Thoracic aorta (tissue), 2 donors: ENCODE measurements at regions not wholly inside any gene's neighbourhood (a gene's known extent, or its start where the extent isn't known, plus 50 kb on each side); places are given as distances from the start of the nearest gene placed in this dataset.

ENCODE experiments used
- ATAC-seq: fragments of 150-250 bp; one replicate; pipeline ENCODE4 v1.8.0; 2017; ENCODE audit warnings: low read depth; ENCODE audit not compliant: insufficient number of reproducible peaks, low FRiP score
- DNase-seq: peaks from one replicate; pipeline ENCODE4 v3.0.0-alpha.2; 2020; ENCODE audit warnings: low spot score
- H3K27ac ChIP-seq, 2 donors: fragments of 200-600 bp; sonication (generic); 1 replicate in 1 of 2; 2 replicates in 1 of 2; pipeline ENCODE4 v1.5.1; 2016; ENCODE audit warnings: mild to moderate bottlenecking in 2 of 2, moderate library complexity in 2 of 2
- H3K27me3 ChIP-seq: fragments of 200-600 bp; sonication (generic); replicated peaks from 2 replicates; pipeline ENCODE4 v1.6.0; 2016; ENCODE audit warnings: mild to moderate bottlenecking; ENCODE audit not compliant: insufficient read depth
- H3K36me3 ChIP-seq: fragments of 200-600 bp; sonication (generic); one replicate; pipeline ENCODE4 v1.5.1; 2016
- H3K4me1 ChIP-seq, 2 donors: fragments of 200-600 bp; sonication (generic); 1 replicate in 1 of 2; 2 replicates in 1 of 2; pipeline versions ENCODE4 v1.5.1 to v1.6.0; 2016; ENCODE audit warnings: low read depth in 2 of 2, mild to moderate bottlenecking in 1 of 2; ENCODE audit not compliant: control insufficient read depth in 1 of 2
- H3K4me3 ChIP-seq: fragments of 200-600 bp; sonication (generic); 2 replicates; pipeline ENCODE4 v1.5.1; 2016; ENCODE audit warnings: mild to moderate bottlenecking
- H3K9me3 ChIP-seq: fragments of 200-600 bp; sonication (generic); 2 replicates; pipeline ENCODE4 v1.5.1; 2016
- TF ChIP-seq, protein P1 (sequence below): fragments of 200-600 bp; sonication (generic); IDR thresholded peaks from one replicate; pipeline ENCODE4 v1.5.1; 2019; ENCODE audit warnings: antibody characterized with exemption

DNA sequence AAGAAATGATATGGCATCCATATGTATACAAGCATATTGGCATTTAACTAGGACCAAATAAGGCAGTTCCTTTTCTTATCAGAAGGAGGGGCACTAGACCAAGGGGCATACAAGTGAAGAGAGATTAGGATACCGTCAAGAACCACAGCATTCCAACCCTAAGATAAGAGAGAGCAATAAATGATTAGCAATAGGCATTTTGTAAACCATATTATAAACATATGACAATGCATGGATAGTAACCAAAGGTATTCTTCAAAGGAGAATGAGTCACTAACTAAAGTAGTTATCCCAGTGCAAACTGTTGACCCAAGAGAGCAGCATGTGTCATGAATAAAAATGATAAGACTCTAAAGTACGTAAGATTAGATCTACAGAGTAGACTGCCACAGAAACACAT is 500.9 kb upstream of the HTR2A start:
- Histone ChIP-seq H3K4me1 (no peaks in the 10 kb centered on the region), H3K27me3 (no peaks in the 10 kb centered on the region), H3K27ac (no peak overlapping the region), H3K36me3 (no peaks in the 10 kb centered on the region), H3K4me3 (no peak overlapping the region), H3K9me3 (no peaks in the 10 kb centered on the region)
- ATAC-seq (no peak), DNase-seq (no peak)
- TF ChIP-seq, protein P1, sequence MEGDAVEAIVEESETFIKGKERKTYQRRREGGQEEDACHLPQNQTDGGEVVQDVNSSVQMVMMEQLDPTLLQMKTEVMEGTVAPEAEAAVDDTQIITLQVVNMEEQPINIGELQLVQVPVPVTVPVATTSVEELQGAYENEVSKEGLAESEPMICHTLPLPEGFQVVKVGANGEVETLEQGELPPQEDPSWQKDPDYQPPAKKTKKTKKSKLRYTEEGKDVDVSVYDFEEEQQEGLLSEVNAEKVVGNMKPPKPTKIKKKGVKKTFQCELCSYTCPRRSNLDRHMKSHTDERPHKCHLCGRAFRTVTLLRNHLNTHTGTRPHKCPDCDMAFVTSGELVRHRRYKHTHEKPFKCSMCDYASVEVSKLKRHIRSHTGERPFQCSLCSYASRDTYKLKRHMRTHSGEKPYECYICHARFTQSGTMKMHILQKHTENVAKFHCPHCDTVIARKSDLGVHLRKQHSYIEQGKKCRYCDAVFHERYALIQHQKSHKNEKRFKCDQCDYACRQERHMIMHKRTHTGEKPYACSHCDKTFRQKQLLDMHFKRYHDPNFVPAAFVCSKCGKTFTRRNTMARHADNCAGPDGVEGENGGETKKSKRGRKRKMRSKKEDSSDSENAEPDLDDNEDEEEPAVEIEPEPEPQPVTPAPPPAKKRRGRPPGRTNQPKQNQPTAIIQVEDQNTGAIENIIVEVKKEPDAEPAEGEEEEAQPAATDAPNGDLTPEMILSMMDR, result no peak

- ATAC-seq, result no peak
Measured at GRCh38 chr13:47396915-47397314, 500.1 kb upstream of the HTR2A start.

DNA sequence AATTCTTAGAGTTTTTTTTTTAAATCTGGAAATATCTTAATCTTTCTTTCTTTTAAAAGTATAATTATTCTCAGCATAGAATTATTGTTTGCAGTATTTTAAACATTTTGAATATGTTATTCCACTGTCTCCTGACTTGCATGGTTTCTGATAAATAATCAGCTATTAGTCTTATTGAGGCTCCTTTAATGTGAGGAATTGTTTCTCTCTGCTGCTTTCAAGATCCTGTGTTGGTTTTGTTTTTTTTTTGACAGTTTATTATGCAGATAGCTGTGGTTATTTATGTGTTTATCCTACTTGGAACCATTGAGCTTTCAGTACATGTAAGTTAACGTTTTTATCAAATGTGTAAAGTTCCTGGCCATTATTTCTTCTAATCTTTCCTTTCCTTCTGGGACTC is 477.9 kb upstream of the HTR2A start:
- no peaks in the 10 kb centered on the region for H3K27me3 ChIP-seq
- TF ChIP-seq, protein P1, result no peak
- ATAC-seq (no peak), DNase-seq (no peak)
- H3K27ac ChIP-seq, result no peak overlapping the region
- H3K4me3 ChIP-seq, result no peak overlapping the region
- H3K9me3 ChIP-seq, result peaks cover 2% of the 10 kb centered on the region
- H3K4me1 ChIP-seq, result no peaks in the 10 kb centered on the region
- no peaks in the 10 kb centered on the region for H3K36me3 ChIP-seq

More at GRCh38 chr13:47396915-47397314, 500.1 kb upstream of the HTR2A start:
- no peak for DNase-seq
- TF ChIP-seq, protein P1, result no peak
- Histone ChIP-seq H3K27me3 (no peaks in the 10 kb centered on the region), H3K27ac (no peak overlapping the region), H3K4me1 (no peaks in the 10 kb centered on the region), H3K9me3 (no peaks in the 10 kb centered on the region), H3K4me3 (no peak overlapping the region), H3K36me3 (no peaks in the 10 kb centered on the region)

GRCh38 chr13:47372751-47373150 is 475.9 kb upstream of the HTR2A start:
- TF ChIP-seq, protein P1, result no peak
- no peaks in the 10 kb centered on the region for H3K27me3 ChIP-seq
- H3K4me1 ChIP-seq, result no peaks in the 10 kb centered on the region
- no peaks in the 10 kb centered on the region for H3K36me3 ChIP-seq
- no peak overlapping the region for H3K4me3 ChIP-seq
- H3K27ac ChIP-seq, result no peak overlapping the region
- no peak for ATAC-seq
- peaks cover 11% of the 10 kb centered on the region for H3K9me3 ChIP-seq
- DNase-seq, result no peak

DNA sequence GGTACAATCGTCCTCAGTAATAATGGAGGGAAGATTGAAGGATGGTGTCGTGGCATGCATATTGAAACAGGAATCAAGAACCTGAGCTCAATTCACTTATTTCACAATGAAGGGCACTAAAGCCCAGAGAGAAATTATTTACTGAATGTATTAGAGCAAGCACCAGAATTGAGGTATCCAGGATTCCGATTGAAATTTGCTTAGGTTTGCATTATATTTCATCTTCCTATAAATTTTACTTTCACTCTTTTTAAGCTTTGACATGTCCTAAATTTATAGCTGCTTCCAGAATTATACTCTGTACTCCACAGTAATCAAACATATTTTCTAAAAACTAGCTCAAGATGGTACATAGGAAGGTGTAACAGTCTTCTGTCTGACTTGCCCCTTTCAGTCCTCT is 454.9 kb upstream of the HTR2A start:
- DNase-seq (no peak), ATAC-seq (no peak)
- H3K4me1 ChIP-seq, result no peaks in the 10 kb centered on the region
- TF ChIP-seq, protein P1, result no peak
- no peak overlapping the region for H3K4me3 ChIP-seq
- no peak overlapping the region for H3K27ac ChIP-seq
- H3K27me3 ChIP-seq, result no peaks in the 10 kb centered on the region
- H3K36me3 ChIP-seq, result no peaks in the 10 kb centered on the region
- no peaks in the 10 kb centered on the region for H3K9me3 ChIP-seq
